ENCODE measurements at regions not wholly inside any gene's neighbourhood (a gene's known extent, or its start where the extent isn't known, plus 50 kb on each side); places are given as distances from the start of the nearest gene placed in this dataset.

DNA sequence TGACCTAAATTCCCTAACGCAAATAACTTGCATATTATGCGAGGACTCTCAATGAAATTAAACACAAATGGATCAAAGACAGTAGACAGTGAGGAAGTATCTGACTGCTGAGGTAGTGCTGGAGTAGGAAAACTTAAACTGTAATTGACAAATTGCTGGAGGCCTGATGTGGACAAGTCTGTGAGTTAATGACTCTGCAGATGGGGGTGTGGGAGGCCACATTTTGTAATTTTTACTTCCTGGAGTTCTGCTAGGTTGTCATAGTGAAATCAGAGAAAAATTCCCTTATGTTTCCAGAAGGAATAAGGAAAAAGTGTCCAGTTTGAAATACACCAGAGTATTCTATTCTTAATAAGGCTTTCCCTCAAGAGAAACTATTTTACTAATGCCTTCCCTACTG lies 333.0 kb upstream of the CNTNAP5 start:
- TF ChIP-seq CTCF (IDR thresholded peaks at IDR 0.05) (no peak), POLR2A (IDR thresholded peaks at IDR 0.05) (no peak), POLR2AphosphoS5 (IDR thresholded peaks at IDR 0.05) (no peak), EP300 (IDR thresholded peaks at IDR 0.05; ENCODE audit: low read depth) (no peak)
